ENCODE measurements at regions not wholly inside any gene's neighbourhood (a gene's known extent, or its start where the extent isn't known, plus 50 kb on each side); places are given as distances from the start of the nearest gene placed in this dataset.

DNA sequence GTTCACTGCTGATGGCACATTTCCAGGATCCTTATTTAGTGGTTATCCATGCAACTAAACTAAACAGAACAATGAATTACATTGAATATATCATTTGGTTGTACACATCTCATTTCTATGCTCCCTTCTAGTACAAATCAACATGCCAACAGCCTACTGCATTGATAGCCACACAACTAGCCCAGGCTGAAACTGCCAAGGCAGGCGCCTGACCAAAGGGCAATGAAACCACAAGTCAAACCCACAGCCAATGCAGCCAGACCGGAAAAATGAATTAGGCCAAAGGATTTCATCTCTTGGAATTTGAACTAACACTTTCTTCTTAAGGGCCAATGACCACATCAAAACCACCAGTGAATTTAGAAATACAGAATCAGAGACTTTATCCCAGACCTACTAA, 196.4 kb downstream of the NOL4 start:
- Histone ChIP-seq H3K9me3 (no peaks in the 10 kb centered on the region), H3K4me1 (no peaks in the 10 kb centered on the region), H3K36me3 (ENCODE audit: low read depth, missing control alignments) (no peaks in the 10 kb centered on the region), H3K27ac (no peak overlapping the region), H3K4me3 (no peak overlapping the region), H3K27me3 (no peaks in the 10 kb centered on the region)
- intact Hi-C loops (cut with DNase I; ENCODE audit: low total_unique reads), result no loop called here
- TF ChIP-seq POLR2A (IDR thresholded peaks at IDR 0.05) (no peak), CTCF (IDR thresholded peaks at IDR 0.05) (no peak)
- no peak for DNase-seq
- WGBS, 2 donors, result 90 to 91% methylated on average over 2 of the region's 2 CpGs

DNA sequence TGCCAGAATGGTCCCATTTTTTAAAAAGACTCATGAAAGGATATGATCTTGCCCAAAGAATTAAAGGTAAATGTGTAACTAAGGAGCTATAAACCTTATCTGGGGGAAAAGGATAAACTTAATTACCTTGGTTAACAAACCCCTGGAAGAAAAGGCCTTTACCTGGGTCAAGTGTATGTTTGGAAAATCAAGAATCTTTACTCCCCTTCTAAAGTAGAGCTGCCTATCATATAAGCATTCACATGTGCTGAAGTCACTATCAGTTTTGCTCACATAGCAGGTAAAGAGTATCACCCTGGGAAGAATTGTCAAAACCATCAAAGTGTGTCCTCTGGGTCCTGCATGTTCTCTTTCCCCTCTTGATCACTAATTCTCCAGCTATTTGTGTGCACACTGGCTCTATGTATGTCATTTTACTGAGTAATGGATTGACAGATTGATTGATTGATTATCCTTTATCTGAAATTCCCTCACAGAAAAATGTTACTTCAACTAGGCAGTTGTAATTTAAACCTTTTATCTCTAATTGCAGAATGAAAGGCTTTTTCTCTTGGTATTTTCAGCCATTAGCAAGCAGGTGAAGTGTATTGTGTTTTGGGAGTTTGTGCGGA, 199.4 kb downstream of the NOL4 start:
- Histone ChIP-seq H3K4me1 (no peaks in the 10 kb centered on the region), H3K9me3 (no peaks in the 10 kb centered on the region), H3K4me3 (no peak overlapping the region), H3K27me3 (no peaks in the 10 kb centered on the region), H3K27ac (no peak overlapping the region), H3K36me3 (ENCODE audit: low read depth, missing control alignments) (no peaks in the 10 kb centered on the region)
- intact Hi-C loops (cut with DNase I; ENCODE audit: low total_unique reads), result no loop called here
- DNase-seq, result no peak
- 82 to 94% methylated on average over 1 of the region's 1 CpG for WGBS, 2 donors
- TF ChIP-seq CTCF (IDR thresholded peaks at IDR 0.05) (no peak), POLR2A (IDR thresholded peaks at IDR 0.05) (no peak)

- H3K9me3 ChIP-seq, result no peaks in the 10 kb centered on the region
- H3K4me1 ChIP-seq, result no peaks in the 10 kb centered on the region
- intact Hi-C loops (cut with DNase I; ENCODE audit: low total_unique reads), result no loop called here
- TF ChIP-seq CTCF (IDR thresholded peaks at IDR 0.05) (no peak), POLR2A (IDR thresholded peaks at IDR 0.05) (no peak)
- no peak overlapping the region for H3K27ac ChIP-seq
- WGBS, 2 donors, result 68 to 71% methylated on average over 4 of the region's 4 CpGs
- H3K4me3 ChIP-seq, result no peak overlapping the region
- no peak for DNase-seq
- H3K27me3 ChIP-seq, result no peaks in the 10 kb centered on the region
- H3K36me3 ChIP-seq (ENCODE audit: low read depth, missing control alignments), result no peaks in the 10 kb centered on the region
Observed at GRCh38 chr18:34023471-34023870, 201.2 kb downstream of the NOL4 start.

DNA sequence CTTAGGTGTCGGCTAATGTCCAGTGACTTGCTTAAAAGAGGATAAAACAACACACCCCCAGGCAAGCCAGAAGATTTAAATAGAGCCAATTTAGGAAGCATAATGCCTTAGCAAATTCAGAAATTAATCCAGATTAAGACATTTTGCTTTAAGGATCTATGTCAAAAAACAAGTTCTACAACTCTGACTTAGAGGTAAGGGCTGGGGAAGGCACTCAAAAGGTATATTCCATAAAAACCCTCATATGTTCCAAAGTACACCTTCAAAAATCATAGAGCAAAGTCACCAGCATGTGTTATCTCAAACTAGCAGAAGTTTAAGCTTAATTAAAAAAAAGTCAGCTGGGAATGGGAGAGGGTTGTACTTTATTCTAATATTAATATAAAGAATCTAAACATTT, 206.4 kb downstream of the NOL4 start:
- TF ChIP-seq POLR2A (IDR thresholded peaks at IDR 0.05) (no peak), CTCF (IDR thresholded peaks at IDR 0.05) (no peak)

DNA sequence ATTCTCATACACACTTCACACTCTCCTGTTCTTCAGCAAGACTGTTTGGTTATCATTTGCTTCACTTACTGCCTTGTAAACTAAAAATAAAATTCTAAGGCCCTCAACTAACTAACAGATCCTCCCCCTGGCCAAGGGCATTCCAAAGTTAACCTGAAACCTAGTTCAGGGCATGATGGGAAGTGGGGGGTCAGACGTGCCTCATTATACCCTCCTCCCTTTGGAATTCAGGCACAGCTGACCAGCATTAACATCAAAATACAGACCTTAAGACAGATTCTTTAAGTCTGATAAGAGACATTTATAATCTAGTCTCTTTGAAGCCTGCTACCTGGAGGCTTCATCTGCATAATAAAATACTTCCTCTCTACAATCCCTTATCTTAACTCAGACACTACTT, 221.0 kb downstream of the NOL4 start:
- Histone ChIP-seq H3K4me1 (no peaks in the 10 kb centered on the region), H3K27me3 (no peaks in the 10 kb centered on the region), H3K36me3 (ENCODE audit: low read depth, missing control alignments) (no peaks in the 10 kb centered on the region), H3K27ac (no peak overlapping the region), H3K9me3 (no peaks in the 10 kb centered on the region), H3K4me3 (no peak overlapping the region)
- 23 to 29% methylated on average over 1 of the region's 1 CpG for WGBS, 2 donors
- TF ChIP-seq CTCF (IDR thresholded peaks at IDR 0.05) (no peak), POLR2A (IDR thresholded peaks at IDR 0.05) (no peak)
- intact Hi-C loops (cut with DNase I; ENCODE audit: low total_unique reads), result no loop called here
- no peak for DNase-seq

More for the DNA sequence above, 206.4 kb downstream of the NOL4 start:
- 77 to 81% methylated on average over 1 of the region's 1 CpG for WGBS, 2 donors
- H3K27ac ChIP-seq, result no peak overlapping the region
- intact Hi-C loops (cut with DNase I; ENCODE audit: low total_unique reads), result no loop called here
- no peaks in the 10 kb centered on the region for H3K4me1 ChIP-seq
- H3K27me3 ChIP-seq, result no peaks in the 10 kb centered on the region
- no peak for DNase-seq
- H3K4me3 ChIP-seq, result no peak overlapping the region
- no peaks in the 10 kb centered on the region for H3K36me3 ChIP-seq (ENCODE audit: low read depth, missing control alignments)
- H3K9me3 ChIP-seq, result no peaks in the 10 kb centered on the region
